GM19452 (cell line): ENCODE measurements at regions not wholly inside any gene's neighbourhood (a gene's known extent, or its start where the extent isn't known, plus 50 kb on each side); places are given as distances from the start of the nearest gene placed in this dataset.
"Not testable (repeated sequence)": the region's sequence is repeated elsewhere in the genome, so short reads cannot be mapped to it uniquely, and the experiment has no call there.

Experiments used
- ATAC-seq: cut with Tn5 transposase; IDR thresholded peaks from one replicate; pipeline ENCODE4 v1.9.1; 2021; ENCODE audit not compliant: unreplicated experiment

DNA sequence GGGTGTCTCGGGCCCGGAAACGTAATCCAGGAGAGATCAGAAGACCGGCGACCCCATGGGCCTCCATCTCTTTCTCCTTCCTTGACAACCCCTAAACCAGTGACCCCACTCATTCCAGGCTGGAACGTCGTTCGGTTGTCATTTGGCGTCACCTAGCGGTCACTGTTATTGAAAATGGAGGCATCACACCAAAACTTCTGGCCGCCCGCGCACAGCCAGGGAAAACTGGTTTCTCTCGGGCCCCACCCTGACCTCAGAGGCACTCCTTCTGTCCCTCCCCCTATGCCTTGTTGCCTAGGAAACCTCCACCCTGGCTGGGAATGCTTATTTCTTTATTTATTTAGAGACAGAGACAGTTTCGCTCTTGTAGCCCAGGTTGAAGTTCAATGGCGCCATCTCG lies 2327.3 kb upstream of the TPTE start:
- peak; percentile 59 for ATAC-seq

DNA sequence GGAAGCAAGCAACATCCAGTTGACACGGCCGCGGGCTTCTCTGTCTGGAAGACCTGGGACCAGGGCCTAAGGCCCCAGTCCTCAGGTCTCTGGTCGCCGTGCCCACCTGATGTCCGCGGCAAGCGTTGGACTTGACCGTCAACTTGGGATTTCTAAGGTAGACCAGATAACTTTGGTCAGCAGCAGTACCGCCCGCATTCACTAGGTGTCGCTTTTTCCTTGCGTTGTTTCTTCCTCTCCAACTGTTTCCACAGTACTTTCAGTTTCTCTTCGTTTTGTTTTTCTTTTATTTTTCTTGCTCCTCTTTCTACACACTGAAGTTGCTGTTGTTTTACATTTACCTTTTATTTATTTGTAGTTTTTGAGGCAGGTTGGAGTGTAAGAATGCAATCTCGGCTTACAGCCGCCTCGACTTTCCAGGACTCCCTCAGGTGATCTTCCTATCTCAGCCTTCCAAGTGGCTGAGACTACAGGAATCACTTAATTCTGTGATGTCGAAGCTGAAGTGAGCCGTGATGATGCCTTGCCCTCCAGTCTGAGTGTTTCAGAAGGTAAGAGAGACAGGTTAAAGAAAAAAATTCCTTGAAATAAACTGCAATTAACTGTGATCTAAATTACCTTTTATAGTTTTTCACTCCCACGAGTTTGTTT lies 2323.9 kb upstream of the TPTE start:
- ATAC-seq: peak; percentile 49

DNA sequence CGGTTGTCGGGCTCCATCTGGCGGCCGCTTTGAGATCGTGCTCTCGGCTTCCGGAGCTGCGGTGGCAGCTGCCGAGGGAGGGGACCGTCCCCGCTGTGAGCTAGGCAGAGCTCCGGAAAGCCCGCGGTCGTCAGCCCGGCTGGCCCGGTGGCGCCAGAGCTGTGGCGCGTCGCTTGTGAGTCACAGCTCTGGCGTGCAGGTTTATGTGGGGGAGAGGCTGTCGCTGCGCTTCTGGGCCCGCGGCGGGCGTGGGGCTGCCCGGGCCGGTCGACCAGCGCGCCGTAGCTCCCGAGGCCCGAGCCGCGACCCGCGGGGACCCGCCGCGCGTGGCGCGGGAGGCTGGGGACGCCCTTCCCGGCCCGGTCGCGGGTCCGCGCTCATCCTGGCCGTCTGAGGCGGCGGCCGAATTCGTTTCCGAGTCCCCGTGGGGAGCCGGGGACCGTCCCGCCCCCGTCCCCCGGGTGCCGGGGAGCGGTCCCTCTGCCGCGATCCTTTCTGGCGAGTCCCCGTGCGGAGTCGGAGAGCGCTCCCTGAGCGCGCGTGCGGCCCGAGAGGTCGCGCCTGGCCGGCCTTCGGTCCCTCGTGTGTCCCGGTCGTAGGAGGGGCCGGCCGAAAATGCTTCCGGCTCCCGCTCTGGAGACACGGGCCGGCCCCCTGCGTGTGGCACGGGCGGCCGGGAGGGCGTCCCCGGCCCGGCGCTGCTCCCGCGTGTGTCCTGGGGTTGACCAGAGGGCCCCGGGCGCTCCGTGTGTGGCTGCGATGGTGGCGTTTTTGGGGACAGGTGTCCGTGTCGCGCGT lies 2316.1 kb upstream of the TPTE start:
- not testable (repeated sequence) for ATAC-seq

DNA sequence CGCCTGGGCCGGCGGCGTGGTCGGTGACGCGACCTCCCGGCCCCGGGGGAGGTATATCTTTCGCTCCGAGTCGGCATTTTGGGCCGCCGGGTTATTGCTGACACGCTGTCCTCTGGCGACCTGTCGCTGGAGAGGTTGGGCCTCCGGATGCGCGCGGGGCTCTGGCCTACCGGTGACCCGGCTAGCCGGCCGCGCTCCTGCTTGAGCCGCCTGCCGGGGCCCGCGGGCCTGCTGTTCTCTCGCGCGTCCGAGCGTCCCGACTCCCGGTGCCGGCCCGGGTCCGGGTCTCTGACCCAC lies 2315.5 kb upstream of the TPTE start:
- ATAC-seq: not testable (repeated sequence)

DNA sequence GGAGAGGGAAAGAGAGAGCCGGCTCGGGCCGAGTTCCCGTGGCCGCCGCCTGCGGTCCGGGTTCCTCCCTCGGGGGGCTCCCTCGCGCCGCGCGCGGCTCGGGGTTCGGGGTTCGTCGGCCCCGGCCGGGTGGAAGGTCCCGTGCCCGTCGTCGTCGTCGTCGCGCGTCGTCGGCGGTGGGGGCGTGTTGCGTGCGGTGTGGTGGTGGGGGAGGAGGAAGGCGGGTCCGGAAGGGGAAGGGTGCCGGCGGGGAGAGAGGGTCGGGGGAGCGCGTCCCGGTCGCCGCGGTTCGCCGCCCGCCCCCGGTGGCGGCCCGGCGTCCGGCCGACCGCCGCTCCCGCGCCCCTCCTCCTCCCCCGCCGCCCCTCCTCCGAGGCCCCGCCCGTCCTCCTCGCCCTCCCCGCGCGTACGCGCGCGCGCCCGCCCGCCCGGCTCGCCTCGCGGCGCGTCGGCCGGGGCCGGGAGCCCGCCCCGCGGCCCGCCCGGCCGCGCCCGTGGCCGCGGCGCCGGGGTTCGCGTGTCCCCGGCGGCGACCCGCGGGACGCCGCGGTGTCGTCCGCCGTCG lies 2308.3 kb upstream of the TPTE start:
- ATAC-seq: not testable (repeated sequence)

DNA sequence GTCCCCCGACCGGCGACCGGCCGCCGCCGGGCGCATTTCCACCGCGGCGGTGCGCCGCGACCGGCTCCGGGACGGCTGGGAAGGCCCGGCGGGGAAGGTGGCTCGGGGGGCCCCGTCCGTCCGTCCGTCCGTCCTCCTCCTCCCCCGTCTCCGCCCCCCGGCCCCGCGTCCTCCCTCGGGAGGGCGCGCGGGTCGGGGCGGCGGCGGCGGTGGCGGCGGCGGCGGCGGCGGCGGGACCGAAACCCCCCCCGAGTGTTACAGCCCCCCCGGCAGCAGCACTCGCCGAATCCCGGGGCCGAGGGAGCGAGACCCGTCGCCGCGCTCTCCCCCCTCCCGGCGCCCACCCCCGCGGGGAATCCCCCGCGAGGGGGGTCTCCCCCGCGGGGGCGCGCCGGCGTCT lies 2306.8 kb upstream of the TPTE start:
- ATAC-seq: not testable (repeated sequence)

DNA sequence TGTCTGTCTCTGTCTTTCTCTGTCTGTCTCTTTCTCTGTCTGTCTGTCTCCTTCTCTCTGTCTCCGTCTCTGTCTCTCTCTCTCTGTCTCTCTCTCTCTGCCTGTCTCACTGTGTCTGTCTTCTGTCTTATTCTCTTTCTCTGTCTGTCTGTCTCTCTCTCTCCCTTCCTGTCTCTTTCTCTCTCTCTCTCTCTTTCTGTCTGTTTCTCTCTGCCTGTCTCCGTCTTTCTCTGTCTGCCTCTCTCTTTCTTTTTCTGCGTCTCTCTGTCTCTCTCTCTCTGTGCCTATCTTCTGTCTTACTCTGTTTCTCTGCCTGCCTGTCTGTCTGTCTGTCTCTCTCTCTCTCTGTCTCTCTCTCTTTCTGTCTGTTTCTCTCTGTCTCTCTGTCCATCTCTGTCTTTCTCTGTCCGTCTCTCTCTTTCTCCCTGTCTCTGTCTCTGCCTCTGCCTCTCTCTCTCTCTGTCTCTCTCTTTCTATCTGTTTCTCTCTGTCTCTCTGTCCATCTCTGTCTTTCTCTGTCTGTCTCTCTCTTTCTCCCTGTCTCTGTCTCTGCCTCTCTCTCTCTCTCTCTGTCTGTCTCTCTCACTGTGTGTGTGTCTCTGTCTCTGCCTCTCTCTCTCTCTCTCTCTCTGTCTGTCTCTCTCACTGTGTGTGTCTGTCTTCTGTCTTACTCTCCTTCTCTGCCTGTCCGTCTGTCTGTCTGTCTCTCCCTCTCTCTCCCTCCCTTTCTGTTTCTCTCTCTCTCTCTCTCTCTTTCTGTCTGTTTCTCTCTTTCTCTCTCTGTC lies 2291.8 kb upstream of the TPTE start:
- ATAC-seq: not testable (repeated sequence)

DNA sequence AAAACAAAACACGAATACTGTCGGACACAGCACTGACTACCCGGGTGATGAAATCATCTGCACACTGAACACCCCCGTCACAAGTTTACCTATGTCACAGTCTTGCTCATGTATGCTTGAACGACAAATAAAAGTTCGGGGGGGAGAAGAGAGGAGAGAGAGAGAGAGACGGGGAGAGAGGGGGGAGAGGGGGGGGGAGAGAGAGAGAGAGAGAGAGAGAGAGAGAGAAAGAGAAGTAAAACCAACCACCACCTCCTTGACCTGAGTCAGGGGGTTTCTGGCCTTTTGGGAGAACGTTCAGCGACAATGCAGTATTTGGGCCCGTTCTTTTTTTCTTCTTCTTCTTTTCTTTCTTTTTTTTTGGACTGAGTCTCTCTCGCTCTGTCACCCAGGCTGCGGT lies 2290.1 kb upstream of the TPTE start:
- ATAC-seq: not testable (repeated sequence)

DNA sequence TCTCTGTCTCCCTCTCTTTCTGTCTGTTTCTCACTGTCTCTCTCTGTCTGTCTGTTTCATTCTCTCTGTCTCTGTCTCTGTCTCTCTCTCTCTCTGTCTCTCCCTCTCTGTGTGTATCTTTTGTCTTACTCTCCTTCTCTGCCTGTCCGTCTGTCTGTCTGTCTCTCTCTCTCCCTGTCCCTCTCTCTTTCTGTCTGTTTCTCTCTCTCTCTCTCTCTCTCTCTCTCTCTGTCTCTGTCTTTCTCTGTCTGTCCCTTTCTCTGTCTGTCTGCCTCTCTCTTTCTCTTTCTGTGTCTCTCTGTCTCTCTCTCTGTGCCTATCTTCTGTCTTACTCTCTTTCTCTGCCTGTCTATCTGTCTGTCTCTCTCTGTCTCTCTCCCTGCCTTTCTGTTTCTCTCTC lies 2288.4 kb upstream of the TPTE start:
- not testable (repeated sequence) for ATAC-seq

DNA sequence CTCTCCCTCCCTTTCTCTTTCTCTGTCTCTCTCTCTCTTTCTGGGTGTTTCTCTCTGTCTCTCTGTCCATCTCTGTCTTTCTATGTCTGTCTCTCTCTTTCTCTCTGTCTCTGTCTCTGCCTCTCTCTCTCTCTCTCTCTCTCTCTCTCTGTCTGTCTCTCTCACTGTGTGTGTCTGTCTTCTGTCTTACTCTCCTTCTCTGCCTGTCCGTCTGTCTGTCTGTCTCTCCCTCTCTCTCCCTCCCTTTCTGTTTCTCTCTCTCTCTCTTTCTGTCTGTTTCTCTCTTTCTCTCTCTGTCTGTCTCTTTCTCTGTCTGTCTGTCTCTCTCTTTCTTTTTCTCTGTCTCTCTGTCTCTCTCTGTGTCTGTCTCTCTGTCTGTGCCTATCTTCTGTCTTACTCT lies 2287.3 kb upstream of the TPTE start:
- ATAC-seq: not testable (repeated sequence)

DNA sequence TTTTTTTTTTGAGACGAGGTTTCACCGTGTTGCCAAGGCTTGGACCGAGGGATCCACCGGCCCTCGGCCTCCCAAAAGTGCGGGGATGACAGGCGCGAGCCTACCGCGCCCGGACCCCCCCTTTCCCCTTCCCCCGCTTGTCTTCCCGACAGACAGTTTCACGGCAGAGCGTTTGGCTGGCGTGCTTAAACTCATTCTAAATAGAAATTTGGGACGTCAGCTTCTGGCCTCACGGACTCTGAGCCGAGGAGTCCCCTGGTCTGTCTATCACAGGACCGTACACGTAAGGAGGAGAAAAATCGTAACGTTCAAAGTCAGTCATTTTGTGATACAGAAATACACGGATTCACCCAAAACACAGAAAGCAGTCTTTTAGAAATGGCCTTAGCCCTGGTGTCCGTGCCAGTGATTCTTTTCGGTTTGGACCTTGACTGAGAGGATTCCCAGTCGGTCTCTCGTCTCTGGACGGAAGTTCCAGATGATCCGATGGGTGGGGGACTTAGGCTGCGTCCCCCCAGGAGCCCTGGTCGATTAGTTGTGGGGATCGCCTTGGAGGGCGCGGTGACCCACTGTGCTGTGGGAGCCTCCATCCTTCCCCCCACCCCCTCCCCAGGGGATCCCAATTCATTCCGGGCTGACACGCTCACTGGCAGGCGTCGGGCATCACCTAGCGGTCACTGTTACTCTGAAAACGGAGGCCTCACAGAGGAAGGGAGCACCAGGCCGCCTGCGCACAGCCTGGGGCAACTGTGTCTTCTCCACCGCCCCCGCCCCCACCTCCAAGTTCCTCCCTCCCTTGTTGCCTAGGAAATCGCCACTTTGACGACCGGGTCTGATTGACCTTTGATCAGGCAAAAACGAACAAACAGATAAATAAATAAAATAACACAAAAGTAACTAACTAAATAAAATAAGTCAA lies 2276.4 kb upstream of the TPTE start:
- peak; percentile 40 for ATAC-seq

DNA sequence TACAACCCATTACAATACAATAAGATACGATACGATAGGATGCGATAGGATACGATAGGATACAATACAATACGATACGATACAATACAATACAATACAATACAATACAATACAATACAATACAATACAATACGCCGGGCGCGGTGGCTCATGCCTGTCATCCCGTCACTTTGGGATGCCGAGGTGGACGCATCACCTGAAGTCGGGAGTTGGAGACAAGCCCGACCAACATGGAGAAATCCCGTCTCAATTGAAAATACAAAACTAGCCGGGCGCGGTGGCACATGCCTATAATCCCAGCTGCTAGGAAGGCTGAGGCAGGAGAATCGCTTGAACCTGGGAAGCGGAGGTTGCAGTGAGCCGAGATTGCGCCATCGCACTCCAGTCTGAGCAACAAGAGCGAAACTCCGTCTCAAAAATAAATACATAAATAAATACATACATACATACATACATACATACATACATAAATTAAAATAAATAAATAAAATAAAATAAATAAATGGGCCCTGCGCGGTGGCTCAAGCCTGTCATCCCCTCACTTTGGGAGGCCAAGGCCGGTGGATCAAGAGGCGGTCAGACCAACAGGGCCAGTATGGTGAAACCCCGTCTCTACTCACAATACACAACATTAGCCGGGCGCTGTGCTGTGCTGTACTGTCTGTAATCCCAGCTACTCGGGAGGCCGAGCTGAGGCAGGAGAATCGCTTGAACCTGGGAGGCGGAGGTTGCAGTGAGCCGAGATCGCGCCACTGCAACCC lies 2275.6 kb upstream of the TPTE start:
- peak; percentile 64 for ATAC-seq

DNA sequence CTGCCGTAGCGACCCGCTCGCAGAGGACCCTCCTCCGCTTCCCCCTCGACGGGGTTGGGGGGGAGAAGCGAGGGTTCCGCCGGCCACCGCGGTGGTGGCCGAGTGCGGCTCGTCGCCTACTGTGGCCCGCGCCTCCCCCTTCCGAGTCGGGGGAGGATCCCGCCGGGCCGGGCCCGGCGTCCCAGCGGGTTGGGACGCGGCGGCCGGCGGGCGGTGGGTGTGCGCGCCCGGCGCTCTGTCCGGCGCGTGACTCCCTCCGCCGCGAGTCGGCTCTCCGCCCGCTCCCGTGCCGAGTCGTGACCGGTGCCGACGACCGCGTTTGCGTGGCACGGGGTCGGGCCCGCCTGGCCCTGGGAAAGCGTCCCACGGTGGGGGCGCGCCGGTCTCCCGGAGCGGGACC lies 2269.7 kb upstream of the TPTE start:
- not testable (repeated sequence) for ATAC-seq

DNA sequence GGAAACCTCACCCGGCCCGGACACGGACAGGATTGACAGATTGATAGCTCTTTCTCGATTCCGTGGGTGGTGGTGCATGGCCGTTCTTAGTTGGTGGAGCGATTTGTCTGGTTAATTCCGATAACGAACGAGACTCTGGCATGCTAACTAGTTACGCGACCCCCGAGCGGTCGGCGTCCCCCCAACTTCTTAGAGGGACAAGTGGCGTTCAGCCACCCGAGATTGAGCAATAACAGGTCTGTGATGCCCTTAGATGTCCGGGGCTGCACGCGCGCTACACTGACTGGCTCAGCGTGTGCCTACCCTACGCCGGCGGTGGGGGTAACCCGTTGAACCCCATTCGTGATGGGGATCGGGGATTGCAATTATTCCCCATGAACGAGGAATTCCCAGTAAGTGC lies 2266.3 kb upstream of the TPTE start:
- ATAC-seq: not testable (repeated sequence)

DNA sequence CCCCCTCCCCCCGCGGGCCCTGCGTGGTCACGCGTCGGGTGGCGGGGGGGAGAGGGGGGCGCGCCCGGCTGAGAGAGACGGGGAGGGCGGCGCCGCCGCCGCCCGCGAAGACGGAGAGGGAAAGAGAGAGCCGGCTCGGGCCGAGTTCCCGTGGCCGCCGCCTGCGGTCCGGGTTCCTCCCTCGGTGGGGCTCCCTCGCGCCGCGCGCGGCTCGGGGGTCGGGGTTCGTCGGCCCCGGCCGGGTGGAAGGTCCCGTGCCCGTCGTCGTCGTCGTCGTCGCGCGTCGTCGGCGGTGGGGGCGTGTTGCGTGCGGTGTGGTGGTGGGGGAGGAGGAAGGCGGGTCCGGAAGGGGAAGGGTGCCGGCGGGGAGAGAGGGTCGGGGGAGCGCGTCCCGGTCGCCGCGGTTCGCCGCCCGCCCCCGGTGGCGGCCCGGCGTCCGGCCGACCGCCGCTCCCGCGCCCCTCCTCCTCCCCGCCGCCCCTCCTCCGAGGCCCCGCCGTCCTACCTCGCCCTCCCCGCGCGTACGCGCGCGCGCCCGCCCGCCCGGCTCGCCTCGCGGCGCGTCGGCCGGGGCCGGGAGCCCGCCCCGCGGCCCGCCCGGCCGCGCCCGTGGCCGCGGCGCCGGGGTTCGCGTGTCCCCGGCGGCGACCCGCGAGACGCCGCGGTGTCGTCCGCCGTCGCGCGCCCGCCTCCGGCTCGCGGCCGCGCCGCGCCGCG lies 2264.1 kb upstream of the TPTE start:
- ATAC-seq: not testable (repeated sequence)

DNA sequence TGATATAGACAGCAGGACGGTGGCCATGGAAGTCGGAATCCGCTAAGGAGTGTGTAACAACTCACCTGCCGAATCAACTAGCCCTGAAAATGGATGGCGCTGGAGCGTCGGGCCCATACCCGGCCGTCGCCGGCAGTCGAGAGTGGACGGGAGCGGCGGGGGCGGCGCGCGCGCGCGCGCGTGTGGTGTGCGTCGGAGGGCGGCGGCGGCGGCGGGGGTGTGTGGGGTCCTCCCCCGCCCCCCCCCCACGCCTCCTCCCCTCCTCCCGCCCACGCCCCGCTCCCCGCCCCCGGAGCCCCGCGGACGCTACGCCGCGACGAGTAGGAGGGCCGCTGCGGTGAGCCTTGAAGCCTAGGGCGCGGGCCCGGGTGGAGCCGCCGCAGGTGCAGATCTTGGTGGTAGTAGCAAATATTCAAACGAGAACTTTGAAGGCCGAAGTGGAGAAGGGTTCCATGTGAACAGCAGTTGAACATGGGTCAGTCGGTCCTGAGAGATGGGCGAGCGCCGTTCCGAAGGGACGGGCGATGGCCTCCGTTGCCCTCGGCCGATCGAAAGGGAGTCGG lies 2261.2 kb upstream of the TPTE start:
- ATAC-seq: not testable (repeated sequence)
